ENCODE measurements at regions not wholly inside any gene's neighbourhood (a gene's known extent, or its start where the extent isn't known, plus 50 kb on each side); places are given as distances from the start of the nearest gene placed in this dataset.

DNA sequence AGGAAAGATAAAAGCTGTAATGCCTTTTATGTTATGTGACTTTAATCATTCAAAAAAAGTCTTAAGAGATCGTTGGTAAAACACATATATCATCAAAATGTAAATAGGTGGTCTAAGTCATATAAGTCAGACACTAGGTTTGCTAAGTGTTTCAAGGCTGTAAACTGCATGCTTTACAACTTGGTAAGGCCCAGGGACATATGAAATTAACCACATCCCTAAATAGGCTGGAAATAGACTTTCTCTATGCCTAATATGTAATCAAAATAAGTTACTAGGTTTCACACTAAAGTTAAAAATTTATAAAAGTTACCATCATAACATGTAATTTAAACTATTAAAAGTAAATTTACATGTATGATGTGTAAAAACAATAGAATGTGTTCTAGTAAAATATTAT lies 946.3 kb upstream of the LRATD1 start:
- Histone ChIP-seq H2AK5ac (ENCODE audit: insufficient read length, low read length) (no peak overlapping the region), H3K4me1 (ENCODE audit: insufficient read depth, low read length) (no peaks in the 10 kb centered on the region), H3K79me1 (ENCODE audit: insufficient read depth, low read depth, low read length, poor library complexity, severe bottlenecking) (no peaks in the 10 kb centered on the region), H4K20me1 (ENCODE audit: control insufficient read depth, insufficient read depth, insufficient read length) (no peaks in the 10 kb centered on the region), H3K23ac (ENCODE audit: insufficient read length, low read depth, low read length) (no peak overlapping the region), H3K4ac (ENCODE audit: low read depth, low read length) (no peak overlapping the region), H3K4me2 (ENCODE audit: insufficient read depth, insufficient read length, low read length) (no peak overlapping the region), H3K9ac (ENCODE audit: extremely low read depth, insufficient read length, low read length) (no peak overlapping the region), H2BK120ac (ENCODE audit: low read depth, low read length, poor library complexity, severe bottlenecking) (no peak overlapping the region), H3T11ph (ENCODE audit: low read length) (no peak overlapping the region), H3K23me2 (ENCODE audit: insufficient read length, low read depth, low read length, poor library complexity, severe bottlenecking) (no peaks in the 10 kb centered on the region), H3K56ac (ENCODE audit: insufficient read length, low read depth, low read length) (no peak overlapping the region), H3K14ac (ENCODE audit: insufficient read depth, low read length) (no peak overlapping the region), H3K27ac (ENCODE audit: insufficient read length, low read depth, low read length) (no peak overlapping the region), H2AFZ (ENCODE audit: low read length) (no peak overlapping the region), H2BK15ac (ENCODE audit: low read depth, low read length) (no peak overlapping the region), H2BK5ac (ENCODE audit: insufficient read length, low read length) (no peak overlapping the region), H3K18ac (ENCODE audit: insufficient read length, low read depth, low read length) (no peak overlapping the region), H2BK20ac (ENCODE audit: low read depth, low read length, poor library complexity, severe bottlenecking) (no peak overlapping the region), H3K27me3 (ENCODE audit: insufficient read depth, low read length) (no peaks in the 10 kb centered on the region), H3K9me3 (ENCODE audit: control insufficient read depth, low read depth, low read length) (peaks cover 5% of the 10 kb centered on the region), H2BK12ac (ENCODE audit: insufficient read length, low read depth, low read length) (no peak overlapping the region), H3K79me2 (ENCODE audit: insufficient read depth, low read length) (no peaks in the 10 kb centered on the region), H4K8ac (replicated peaks; ENCODE audit: insufficient read length, low read depth, low read length) (no peak overlapping the region), H4K91ac (ENCODE audit: insufficient read length, low read depth, low read length) (no peak overlapping the region), H4K5ac (ENCODE audit: insufficient read length, low read depth, low read length) (no peak overlapping the region)
- Mint-ChIP-seq H3K4me3 (no peak overlapping the region), H3K27me3 (ENCODE audit: low read depth) (peaks cover 31% of the 10 kb centered on the region), H3K4me1 (peaks cover 3 to 4% of the 10 kb centered on the region in 2 experiments; a peak in 3 of 4 replicates), H3K9me3 (peaks cover 3 to 20% of the 10 kb centered on the region in 2 experiments), H3K36me3 (ENCODE audit: insufficient read depth in 1 of 3, low read depth in 3 of 3) (peaks cover 0 to 10% (median 4%) of the 10 kb centered on the region in 3 experiments; a peak in 5 of 7 replicates), H3K27ac (no peak overlapping the region)
- no peak for DNase-seq
- TF ChIP-seq, protein P1, sequence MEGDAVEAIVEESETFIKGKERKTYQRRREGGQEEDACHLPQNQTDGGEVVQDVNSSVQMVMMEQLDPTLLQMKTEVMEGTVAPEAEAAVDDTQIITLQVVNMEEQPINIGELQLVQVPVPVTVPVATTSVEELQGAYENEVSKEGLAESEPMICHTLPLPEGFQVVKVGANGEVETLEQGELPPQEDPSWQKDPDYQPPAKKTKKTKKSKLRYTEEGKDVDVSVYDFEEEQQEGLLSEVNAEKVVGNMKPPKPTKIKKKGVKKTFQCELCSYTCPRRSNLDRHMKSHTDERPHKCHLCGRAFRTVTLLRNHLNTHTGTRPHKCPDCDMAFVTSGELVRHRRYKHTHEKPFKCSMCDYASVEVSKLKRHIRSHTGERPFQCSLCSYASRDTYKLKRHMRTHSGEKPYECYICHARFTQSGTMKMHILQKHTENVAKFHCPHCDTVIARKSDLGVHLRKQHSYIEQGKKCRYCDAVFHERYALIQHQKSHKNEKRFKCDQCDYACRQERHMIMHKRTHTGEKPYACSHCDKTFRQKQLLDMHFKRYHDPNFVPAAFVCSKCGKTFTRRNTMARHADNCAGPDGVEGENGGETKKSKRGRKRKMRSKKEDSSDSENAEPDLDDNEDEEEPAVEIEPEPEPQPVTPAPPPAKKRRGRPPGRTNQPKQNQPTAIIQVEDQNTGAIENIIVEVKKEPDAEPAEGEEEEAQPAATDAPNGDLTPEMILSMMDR (conservative IDR thresholded peaks at IDR 0.05): no peak
- no CpG with 5 or more reads among the region's 1 CpG for WGBS (ENCODE audit: extremely low coverage, insufficient read length, low lambda C conversion rate)
